ENCODE measurements at regions not wholly inside any gene's neighbourhood (a gene's known extent, or its start where the extent isn't known, plus 50 kb on each side); places are given as distances from the start of the nearest gene placed in this dataset.

- Histone ChIP-seq H3K4me3 (ENCODE audit: low read depth, low read length) (no peak overlapping the region), H3K36me3 (ENCODE audit: control insufficient read depth, insufficient read depth, low read length) (no peaks in the 10 kb centered on the region), H3K27me3 (ENCODE audit: control insufficient read depth, insufficient read depth, low read length) (no peaks in the 10 kb centered on the region)
- no peak for TF ChIP-seq CTCF (IDR thresholded peaks at IDR 0.05; ENCODE audit: insufficient read depth, low read length, poor library complexity, severe bottlenecking)
- no peak for DNase-seq (ENCODE audit: low read depth)
Observed at GRCh38 chr4:176924238-176924637, 131.5 kb upstream of the VEGFC start.

GRCh38 chr4:176925962-176926361 lies 133.2 kb upstream of the VEGFC start:
- no peak for DNase-seq (ENCODE audit: low read depth)
- Histone ChIP-seq H3K4me3 (ENCODE audit: low read depth, low read length) (no peak overlapping the region), H3K27me3 (ENCODE audit: control insufficient read depth, insufficient read depth, low read length) (no peaks in the 10 kb centered on the region), H3K36me3 (ENCODE audit: control insufficient read depth, insufficient read depth, low read length) (no peaks in the 10 kb centered on the region)
- no peak for TF ChIP-seq CTCF (IDR thresholded peaks at IDR 0.05; ENCODE audit: insufficient read depth, low read length, poor library complexity, severe bottlenecking)

GRCh38 chr4:176927117-176927516 lies 134.4 kb upstream of the VEGFC start:
- no peak for DNase-seq (ENCODE audit: low read depth)

GRCh38 chr4:176927664-176928063 lies 134.9 kb upstream of the VEGFC start:
- H3K36me3 ChIP-seq (ENCODE audit: control insufficient read depth, insufficient read depth, low read length) = no peaks in the 10 kb centered on the region
- DNase-seq (ENCODE audit: low read depth) = no peak
- TF ChIP-seq CTCF (IDR thresholded peaks at IDR 0.05; ENCODE audit: insufficient read depth, low read length, poor library complexity, severe bottlenecking) = no peak
- H3K4me3 ChIP-seq (ENCODE audit: low read depth, low read length) = no peak overlapping the region
- no peaks in the 10 kb centered on the region for H3K27me3 ChIP-seq (ENCODE audit: control insufficient read depth, insufficient read depth, low read length)

More at GRCh38 chr4:176927117-176927516, 134.4 kb upstream of the VEGFC start:
- H3K27me3 ChIP-seq (ENCODE audit: control insufficient read depth, insufficient read depth, low read length) = no peaks in the 10 kb centered on the region
- H3K36me3 ChIP-seq (ENCODE audit: control insufficient read depth, insufficient read depth, low read length) = no peaks in the 10 kb centered on the region
- H3K4me3 ChIP-seq (ENCODE audit: low read depth, low read length) = no peak overlapping the region
- no peak for TF ChIP-seq CTCF (IDR thresholded peaks at IDR 0.05; ENCODE audit: insufficient read depth, low read length, poor library complexity, severe bottlenecking)

GRCh38 chr4:176939445-176939844 lies 146.7 kb upstream of the VEGFC start:
- DNase-seq (ENCODE audit: low read depth) = no peak
- TF ChIP-seq CTCF (IDR thresholded peaks at IDR 0.05; ENCODE audit: insufficient read depth, low read length, poor library complexity, severe bottlenecking) = no peak
- no peaks in the 10 kb centered on the region for H3K36me3 ChIP-seq (ENCODE audit: control insufficient read depth, insufficient read depth, low read length)
- no peak overlapping the region for H3K4me3 ChIP-seq (ENCODE audit: low read depth, low read length)
- H3K27me3 ChIP-seq (ENCODE audit: control insufficient read depth, insufficient read depth, low read length) = no peaks in the 10 kb centered on the region

GRCh38 chr4:176945334-176945733 lies 152.6 kb upstream of the VEGFC start:
- Histone ChIP-seq H3K27me3 (ENCODE audit: control insufficient read depth, insufficient read depth, low read length) (no peaks in the 10 kb centered on the region), H3K36me3 (ENCODE audit: control insufficient read depth, insufficient read depth, low read length) (no peaks in the 10 kb centered on the region), H3K4me3 (ENCODE audit: low read depth, low read length) (no peak overlapping the region)
- no peak for TF ChIP-seq CTCF (IDR thresholded peaks at IDR 0.05; ENCODE audit: insufficient read depth, low read length, poor library complexity, severe bottlenecking)
- DNase-seq (ENCODE audit: low read depth) = no peak
